KMS-11 (cell line): ENCODE measurements at regions not wholly inside any gene's neighbourhood (a gene's known extent, or its start where the extent isn't known, plus 50 kb on each side); places are given as distances from the start of the nearest gene placed in this dataset.

Source experiments
- H2AFZ ChIP-seq: fragments of 200-600 bp; sonication (generic); 2 replicates; pipeline ENCODE4 v1.6.1; 2016; ENCODE audit warnings: antibody characterized with exemption, mixed run types, low read depth
- H3K27ac ChIP-seq: fragments of 200-600 bp; sonication (generic); 2 replicates; pipeline ENCODE4 v1.6.1; 2016; ENCODE audit warnings: mild to moderate bottlenecking, mixed run types
- H3K27me3 ChIP-seq: fragments of 200-600 bp; sonication (generic); 2 replicates; pipeline ENCODE4 v1.6.1; 2017; ENCODE audit warnings: mild to moderate bottlenecking, low read depth, mixed run types, moderate library complexity; ENCODE audit not compliant: insufficient read depth
- H3K36me3 ChIP-seq: fragments of 200-600 bp; sonication (generic); 2 replicates; pipeline ENCODE4 v1.6.1; 2017; ENCODE audit warnings: mild to moderate bottlenecking, mixed run types; ENCODE audit not compliant: insufficient read depth
- H3K4me1 ChIP-seq: fragments of 200-600 bp; sonication (generic); 2 replicates; pipeline ENCODE4 v1.6.1; 2016; ENCODE audit warnings: mild to moderate bottlenecking, low read depth, mixed run types; ENCODE audit not compliant: poor library complexity, severe bottlenecking
- H3K4me2 ChIP-seq: fragments of 200-600 bp; sonication (generic); 2 replicates; pipeline ENCODE4 v1.7.0; 2016; ENCODE audit warnings: mild to moderate bottlenecking, mixed run types
- H3K4me3 ChIP-seq: fragments of 200-600 bp; sonication (generic); IDR thresholded peaks from 2 replicates; pipeline ENCODE4 v1.6.1; 2017; ENCODE audit warnings: low read depth, low read length, mixed read lengths; ENCODE audit not compliant: insufficient read depth
- H3K79me2 ChIP-seq: fragments of 200-600 bp; sonication (generic); 2 replicates; pipeline ENCODE4 v1.6.1; 2016; ENCODE audit warnings: low read depth, mixed run types; ENCODE audit not compliant: insufficient read depth
- H3K9ac ChIP-seq: fragments of 200-600 bp; sonication (generic); 2 replicates; pipeline ENCODE4 v1.6.1; 2016; ENCODE audit warnings: mild to moderate bottlenecking, mixed run types
- H4K20me1 ChIP-seq: fragments of 200-600 bp; sonication (generic); 2 replicates; pipeline ENCODE4 v1.6.1; 2016; ENCODE audit warnings: mild to moderate bottlenecking, mixed run types; ENCODE audit not compliant: insufficient read depth
- TF ChIP-seq, protein P1 (sequence below): fragments of 200-600 bp; sonication (generic); conservative IDR thresholded peaks from 2 replicates; pipeline ENCODE4 v1.6.1; 2017; ENCODE audit warnings: low read depth, mild to moderate bottlenecking, antibody characterized with exemption, low read length, moderate library complexity, mixed read lengths

DNA sequence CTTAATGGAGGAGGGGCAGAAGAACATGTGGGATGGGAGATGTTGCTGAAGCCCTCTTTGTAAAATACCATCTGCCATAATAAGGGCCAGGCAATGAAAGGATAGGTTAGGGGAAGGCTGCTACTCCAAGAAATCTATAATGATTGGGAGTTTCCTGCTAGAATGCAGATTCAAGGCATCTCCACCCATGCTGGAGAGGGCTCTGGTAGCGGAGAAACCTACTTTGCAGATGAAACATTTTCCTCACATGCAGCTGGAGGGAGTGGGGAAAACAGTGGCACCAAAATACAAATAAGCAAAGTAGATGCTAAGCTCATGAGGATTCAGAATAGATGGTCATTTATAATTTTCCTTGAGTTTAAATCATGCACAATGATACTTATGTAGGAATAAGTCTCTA is 82.3 kb upstream of the GCFC2 start:
- no peak overlapping the region for H3K4me2 ChIP-seq
- no peak overlapping the region for H3K27ac ChIP-seq
- no peak overlapping the region for H2AFZ ChIP-seq
- H3K4me1 ChIP-seq, result peaks cover 4% of the 10 kb centered on the region
- TF ChIP-seq, protein P1, sequence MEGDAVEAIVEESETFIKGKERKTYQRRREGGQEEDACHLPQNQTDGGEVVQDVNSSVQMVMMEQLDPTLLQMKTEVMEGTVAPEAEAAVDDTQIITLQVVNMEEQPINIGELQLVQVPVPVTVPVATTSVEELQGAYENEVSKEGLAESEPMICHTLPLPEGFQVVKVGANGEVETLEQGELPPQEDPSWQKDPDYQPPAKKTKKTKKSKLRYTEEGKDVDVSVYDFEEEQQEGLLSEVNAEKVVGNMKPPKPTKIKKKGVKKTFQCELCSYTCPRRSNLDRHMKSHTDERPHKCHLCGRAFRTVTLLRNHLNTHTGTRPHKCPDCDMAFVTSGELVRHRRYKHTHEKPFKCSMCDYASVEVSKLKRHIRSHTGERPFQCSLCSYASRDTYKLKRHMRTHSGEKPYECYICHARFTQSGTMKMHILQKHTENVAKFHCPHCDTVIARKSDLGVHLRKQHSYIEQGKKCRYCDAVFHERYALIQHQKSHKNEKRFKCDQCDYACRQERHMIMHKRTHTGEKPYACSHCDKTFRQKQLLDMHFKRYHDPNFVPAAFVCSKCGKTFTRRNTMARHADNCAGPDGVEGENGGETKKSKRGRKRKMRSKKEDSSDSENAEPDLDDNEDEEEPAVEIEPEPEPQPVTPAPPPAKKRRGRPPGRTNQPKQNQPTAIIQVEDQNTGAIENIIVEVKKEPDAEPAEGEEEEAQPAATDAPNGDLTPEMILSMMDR, result no peak
- H3K27me3 ChIP-seq, result no peaks in the 10 kb centered on the region
- H3K36me3 ChIP-seq, result no peaks in the 10 kb centered on the region
- H3K4me3 ChIP-seq, result no peak overlapping the region
- H3K9ac ChIP-seq, result no peak overlapping the region
- no peaks in the 10 kb centered on the region for H3K79me2 ChIP-seq
- no peaks in the 10 kb centered on the region for H4K20me1 ChIP-seq

DNA sequence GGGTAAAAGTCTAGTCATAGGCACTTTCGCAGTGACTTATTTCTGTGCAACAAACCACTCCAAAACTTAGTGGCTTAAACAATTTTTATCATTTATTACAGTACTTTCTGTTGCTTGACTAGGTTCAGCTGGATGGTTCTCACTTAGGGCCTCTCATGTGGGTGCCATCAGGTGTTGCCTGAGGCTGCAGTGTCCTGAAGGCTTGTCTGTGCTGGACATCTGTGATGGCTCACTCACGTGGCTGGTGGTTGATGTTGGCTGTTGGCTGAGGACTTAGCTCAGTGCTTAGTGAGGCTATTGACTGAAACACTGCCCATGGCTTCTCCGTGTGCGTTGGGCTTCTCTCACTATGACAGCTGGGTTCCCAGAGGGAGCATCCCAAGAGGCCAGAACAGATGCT is 81.4 kb upstream of the GCFC2 start:
- H3K4me1 ChIP-seq, result peaks cover 7% of the 10 kb centered on the region
- no peak overlapping the region for H3K27ac ChIP-seq
- no peak overlapping the region for H3K4me3 ChIP-seq

DNA sequence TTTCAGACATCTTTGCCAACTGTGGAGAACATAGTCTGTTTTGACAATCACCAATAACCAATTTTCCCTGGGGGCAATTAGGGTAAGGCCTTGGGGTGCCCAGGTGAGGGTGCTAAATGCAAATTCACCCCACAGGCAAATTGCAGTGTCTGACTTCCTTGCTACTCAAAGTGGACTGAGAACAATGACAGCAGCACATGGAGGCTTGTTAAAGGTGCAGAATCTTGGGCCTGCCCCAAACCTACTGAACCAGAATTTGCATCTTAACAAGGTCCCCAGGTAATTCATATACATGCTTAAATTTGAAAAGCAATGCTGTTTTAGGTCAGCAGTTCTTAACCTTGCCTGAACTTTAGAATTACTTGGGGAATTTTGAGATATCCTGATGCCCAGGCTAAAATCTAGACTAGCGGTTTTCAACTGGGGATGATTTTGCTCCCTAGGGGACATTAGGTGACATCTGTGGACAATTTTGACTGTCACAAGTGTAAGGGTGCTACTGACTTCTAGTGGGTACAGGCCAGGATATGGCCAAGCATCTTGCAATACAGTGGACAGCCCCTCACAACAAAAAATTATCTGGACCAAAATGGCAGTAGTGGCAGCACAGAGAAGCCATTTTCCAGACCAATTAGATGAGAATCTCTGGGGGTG is 80.2 kb upstream of the GCFC2 start:
- TF ChIP-seq, protein P1, result no peak
- Histone ChIP-seq H3K9ac (no peak overlapping the region), H3K4me1 (peaks cover 7% of the 10 kb centered on the region), H3K27ac (no peak overlapping the region), H3K4me2 (no peak overlapping the region), H4K20me1 (no peaks in the 10 kb centered on the region), H2AFZ (no peak overlapping the region), H3K36me3 (no peaks in the 10 kb centered on the region), H3K79me2 (no peaks in the 10 kb centered on the region), H3K27me3 (no peaks in the 10 kb centered on the region), H3K4me3 (no peak overlapping the region)

More for the DNA sequence above, 81.4 kb upstream of the GCFC2 start:
- Histone ChIP-seq H4K20me1 (no peaks in the 10 kb centered on the region), H3K36me3 (no peaks in the 10 kb centered on the region), H3K4me2 (no peak overlapping the region), H3K27me3 (no peaks in the 10 kb centered on the region), H3K79me2 (no peaks in the 10 kb centered on the region), H3K9ac (no peak overlapping the region), H2AFZ (no peak overlapping the region)
- TF ChIP-seq, protein P1, result no peak

DNA sequence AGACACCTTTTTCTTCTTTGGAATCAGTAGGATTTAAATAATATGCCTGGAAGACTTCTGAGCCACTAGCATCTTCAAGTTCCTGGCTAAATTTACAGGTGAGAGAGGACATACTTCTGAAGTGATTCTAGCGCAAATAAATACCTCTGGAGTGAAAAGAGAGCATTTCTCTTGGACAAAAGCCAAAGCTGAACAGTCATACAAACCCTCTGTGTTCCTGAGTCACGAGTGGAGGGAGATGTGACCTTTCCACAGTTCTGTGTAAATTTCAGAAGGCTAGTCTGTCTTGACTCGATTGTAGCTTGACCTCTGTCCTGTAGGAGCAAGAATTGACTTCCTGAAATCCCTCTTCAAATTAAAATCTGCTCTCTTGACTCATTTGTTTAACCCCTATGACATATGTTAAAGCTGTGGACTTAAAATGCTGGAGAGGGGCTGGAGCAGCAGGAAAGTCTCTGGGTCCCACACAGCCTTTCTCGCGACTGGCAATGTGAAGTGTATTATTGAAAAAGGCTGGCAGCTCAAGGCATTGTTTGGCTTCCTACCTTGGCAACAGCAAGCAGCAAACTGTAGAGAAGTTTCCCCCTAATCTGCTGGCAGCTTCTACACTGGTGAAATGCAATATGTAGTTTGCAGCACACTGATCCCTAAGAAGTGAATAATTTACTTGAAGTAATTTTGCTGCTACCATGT is 79.6 kb upstream of the GCFC2 start:
- no peak overlapping the region for H3K27ac ChIP-seq
- no peak overlapping the region for H2AFZ ChIP-seq
- H3K4me3 ChIP-seq, result no peak overlapping the region
- H3K9ac ChIP-seq, result no peak overlapping the region
- TF ChIP-seq, protein P1, result no peak
- no peaks in the 10 kb centered on the region for H4K20me1 ChIP-seq
- H3K27me3 ChIP-seq, result no peaks in the 10 kb centered on the region
- H3K4me2 ChIP-seq, result no peak overlapping the region
- no peaks in the 10 kb centered on the region for H3K36me3 ChIP-seq
- H3K79me2 ChIP-seq, result no peaks in the 10 kb centered on the region
- peaks cover 7% of the 10 kb centered on the region for H3K4me1 ChIP-seq
